SHP77 (cell line): ENCODE measurements at regions not wholly inside any gene's neighbourhood (a gene's known extent, or its start where the extent isn't known, plus 50 kb on each side); places are given as distances from the start of the nearest gene placed in this dataset.

Source experiments
- DNase-seq, 2 experiments: peaks; one replicate each; lab custom pipeline; 2025; lab: John Stamatoyannopoulos, UW

- no peak for DNase-seq
These were observed 264.7 kb upstream of the TAC1 start for GRCh38 chr7:97466999-97467740.

GRCh38 chr7:97468493-97468892, 263.4 kb upstream of the TAC1 start:
- no peak for DNase-seq

- no peak for DNase-seq
These were observed 261.2 kb upstream of the TAC1 start for GRCh38 chr7:97470726-97471125.

GRCh38 chr7:97471491-97471890, 260.4 kb upstream of the TAC1 start:
- DNase-seq = no peak

GRCh38 chr7:97479740-97480290, 252.1 kb upstream of the TAC1 start:
- no peak for DNase-seq

- DNase-seq = no peak
These were observed 251.0 kb upstream of the TAC1 start for GRCh38 chr7:97480772-97481390.

- no peak for DNase-seq
These were observed 236.4 kb upstream of the TAC1 start for GRCh38 chr7:97495487-97495886.

GRCh38 chr7:97499204-97499603, 232.7 kb upstream of the TAC1 start:
- peak; percentile 2 for DNase-seq

GRCh38 chr7:97503367-97504094, 228.4 kb upstream of the TAC1 start:
- DNase-seq = no peak

- DNase-seq = no peak
These were observed 225.2 kb upstream of the TAC1 start for GRCh38 chr7:97506728-97507127.

- no peak for DNase-seq
These were observed 219.3 kb upstream of the TAC1 start for GRCh38 chr7:97512441-97513207.

- DNase-seq = no peak
These were observed 218.6 kb upstream of the TAC1 start for GRCh38 chr7:97513326-97513725.

- no peak for DNase-seq
These were observed 190.7 kb upstream of the TAC1 start for GRCh38 chr7:97541188-97541587.

- DNase-seq = peak in 1 of 2 experiments; percentile 5
These were observed 175.9 kb upstream of the TAC1 start for GRCh38 chr7:97555857-97556421.

- DNase-seq = no peak
These were observed 166.2 kb upstream of the TAC1 start for GRCh38 chr7:97565665-97566064.

GRCh38 chr7:97573065-97573464, 158.8 kb upstream of the TAC1 start:
- no peak for DNase-seq

- DNase-seq = no peak
These were observed 155.8 kb upstream of the TAC1 start for GRCh38 chr7:97576043-97576442.

GRCh38 chr7:97578225-97578624, 153.7 kb upstream of the TAC1 start:
- no peak for DNase-seq

GRCh38 chr7:97580205-97580604, 151.7 kb upstream of the TAC1 start:
- DNase-seq = no peak

- no peak for DNase-seq
These were observed 136.4 kb upstream of the TAC1 start for GRCh38 chr7:97595439-97595838.

GRCh38 chr7:97601931-97602457, 129.9 kb upstream of the TAC1 start:
- DNase-seq = no peak
